ENCODE measurements at regions not wholly inside any gene's neighbourhood (a gene's known extent, or its start where the extent isn't known, plus 50 kb on each side); places are given as distances from the start of the nearest gene placed in this dataset.

GRCh38 chr2:111685342-111685741 is 198.7 kb downstream of the ANAPC1 start:
- Histone ChIP-seq H3K14ac (ENCODE audit: insufficient read depth, low read length) (no peak overlapping the region), H3K9me3 (ENCODE audit: control insufficient read depth, low read depth, low read length) (no peaks in the 10 kb centered on the region), H2AK5ac (ENCODE audit: insufficient read length, low read length) (no peak overlapping the region), H3T11ph (ENCODE audit: low read length) (no peak overlapping the region), H3K79me2 (ENCODE audit: insufficient read depth, low read length) (no peaks in the 10 kb centered on the region), H2BK120ac (ENCODE audit: low read depth, low read length, poor library complexity, severe bottlenecking) (no peak overlapping the region), H4K20me1 (ENCODE audit: control insufficient read depth, insufficient read depth, insufficient read length) (no peaks in the 10 kb centered on the region), H3K27ac (ENCODE audit: insufficient read length, low read depth, low read length) (no peak overlapping the region), H2BK12ac (ENCODE audit: insufficient read length, low read depth, low read length) (no peak overlapping the region), H2AFZ (ENCODE audit: low read length) (no peak overlapping the region), H4K8ac (replicated peaks; ENCODE audit: insufficient read length, low read depth, low read length) (no peak overlapping the region), H3K56ac (ENCODE audit: insufficient read length, low read depth, low read length) (no peak overlapping the region), H2BK20ac (ENCODE audit: low read depth, low read length, poor library complexity, severe bottlenecking) (no peak overlapping the region), H3K9ac (ENCODE audit: extremely low read depth, insufficient read length, low read length) (no peak overlapping the region), H3K23me2 (ENCODE audit: insufficient read length, low read depth, low read length, poor library complexity, severe bottlenecking) (no peaks in the 10 kb centered on the region), H2BK5ac (ENCODE audit: insufficient read length, low read length) (no peak overlapping the region), H2BK15ac (ENCODE audit: low read depth, low read length) (no peak overlapping the region), H3K18ac (ENCODE audit: insufficient read length, low read depth, low read length) (no peak overlapping the region), H3K23ac (ENCODE audit: insufficient read length, low read depth, low read length) (no peak overlapping the region), H3K4ac (ENCODE audit: low read depth, low read length) (no peak overlapping the region), H3K4me2 (ENCODE audit: insufficient read depth, insufficient read length, low read length) (no peak overlapping the region), H4K91ac (ENCODE audit: insufficient read length, low read depth, low read length) (no peak overlapping the region), H4K5ac (ENCODE audit: insufficient read length, low read depth, low read length) (no peak overlapping the region), H3K4me1 (ENCODE audit: insufficient read depth, low read length) (no peaks in the 10 kb centered on the region), H3K27me3 (ENCODE audit: insufficient read depth, low read length) (no peaks in the 10 kb centered on the region), H3K79me1 (ENCODE audit: insufficient read depth, low read depth, low read length, poor library complexity, severe bottlenecking) (no peaks in the 10 kb centered on the region)
- H3K9me3 Mint-ChIP-seq: peaks cover 4 to 12% of the 10 kb centered on the region in 2 experiments
- no peaks in the 10 kb centered on the region for H3K4me1 Mint-ChIP-seq
- no peak for DNase-seq
- H3K27me3 Mint-ChIP-seq (ENCODE audit: low read depth): peaks cover 2% of the 10 kb centered on the region; the same call in 1 of the 2 replicates
- H3K36me3 Mint-ChIP-seq (ENCODE audit: insufficient read depth in 1 of 3, low read depth in 3 of 3): peaks cover 0 to 9% (median 5%) of the 10 kb centered on the region in 3 experiments; a peak in 6 of 7 replicates
- no peak overlapping the region for H3K4me3 Mint-ChIP-seq
- no peak for TF ChIP-seq CTCF (conservative IDR thresholded peaks at IDR 0.05)
- H3K27ac Mint-ChIP-seq: no peak overlapping the region

Data from H9 (cell line).